HCT116 (cell line): ENCODE measurements at regions not wholly inside any gene's neighbourhood (a gene's known extent, or its start where the extent isn't known, plus 50 kb on each side); places are given as distances from the start of the nearest gene placed in this dataset.

Experiments used
- ATAC-seq: fragments of 200-7000 bp; cut with Tn5 transposase; 2 replicates; pipeline ENCODE4 v1.9.1; 2020; ENCODE audit warnings: mild to moderate bottlenecking, moderate library complexity
- BruUV-seq: library from RNA; stranded (reverse); fragments of 400-500 nt; replicated peaks from 2 replicates; lab custom pipeline; 2021; lab: Mats Ljungman, UMichigan
- CTCF ChIA-PET: fragments of 300-600 bp; sonication (Branson Sonifier 250); formaldehyde crosslinking; loops from one replicate; lab custom pipeline; 2021; ENCODE audit warnings: antibody characterized with exemption; lab: Charles Lee
- POLR2A ChIA-PET: fragments of 300-600, 350-600 bp; sonication (Branson Sonifier 250); formaldehyde crosslinking; loops from one replicate; lab custom pipeline; 2021; ENCODE audit warnings: antibody characterized with exemption; lab: Charles Lee
- RAD21 ChIA-PET, 2 experiments: fragments of 300-600 bp; sonication (Branson Sonifier 250); formaldehyde crosslinking; loops; one replicate each; lab custom pipeline; 2023; ENCODE audit warnings: low total read pairs in 2 of 2; ENCODE audit not compliant: uncharacterized antibody in 2 of 2, unreplicated experiment in 2 of 2, low non-redundant PET in 1 of 2; lab: Charles Lee
- DNase-seq: peaks from one replicate; pipeline ENCODE4 v3.0.0-alpha.2; 2010; ENCODE audit warnings: low read depth, low spot score
- H2AFZ ChIP-seq: fragments of 200-600 bp; shearing (Covaris generic), sonication (generic); 2 replicates; pipeline ENCODE4 v1.6.1; 2017; ENCODE audit warnings: low read depth, mixed run types, mixed read lengths, antibody characterized with exemption, low read length; ENCODE audit not compliant: poor library complexity, severe bottlenecking
- H3K27ac ChIP-seq: 2 replicates; pipeline ENCODE4 v1.5.1; 2012; ENCODE audit warnings: low read depth, low read length
- H3K27me3 ChIP-seq: fragments of 200-600 bp; sonication (generic); 2 replicates; pipeline ENCODE4 v1.6.1; 2016; ENCODE audit warnings: mixed run types, low read length, mixed read lengths; ENCODE audit not compliant: insufficient read depth
- H3K36me3 ChIP-seq, 2 experiments: fragments of 200-500 bp in 1 of 2; fragments of 200-600 bp in 1 of 2; sonication (Bioruptor generic) in 1 of 2; sonication (generic) in 1 of 2; 2 replicates each; pipeline versions ENCODE4 v1.5.1 to v1.6.1; 2014 to 2016; ENCODE audit warnings: low read length in 2 of 2, inconsistent platforms in 1 of 2, mixed read lengths in 1 of 2, mixed run types in 1 of 2; ENCODE audit not compliant: insufficient read depth in 2 of 2, control insufficient read depth in 1 of 2
- H3K4me1 ChIP-seq, 2 experiments: fragments of 200-600 bp in 1 of 2; sonication (generic) in 1 of 2; 2 replicates each; pipeline versions ENCODE4 v1.5.1 to v1.6.1; 2012 to 2017; ENCODE audit warnings: low read length in 2 of 2, inconsistent platforms in 1 of 2, mild to moderate bottlenecking in 1 of 2, mixed read lengths in 1 of 2, mixed run types in 1 of 2, moderate library complexity in 1 of 2; ENCODE audit not compliant: insufficient read depth in 2 of 2, control insufficient read depth in 1 of 2
- H3K4me2 ChIP-seq: fragments of 200-600 bp; sonication (generic); 2 replicates; pipeline ENCODE4 v1.6.1; 2017; ENCODE audit warnings: mixed run types, low read length, mixed read lengths
- H3K4me3 ChIP-seq, 2 experiments: fragments of 200-600 bp in 1 of 2; sonication (generic) in 1 of 2; replicated peaks in 1 of 2; 2 replicates each; pipeline ENCODE4 v1.5.1; 2011 to 2016; ENCODE audit warnings: low read length in 2 of 2, control low read depth in 1 of 2, low read depth in 1 of 2, mild to moderate bottlenecking in 1 of 2, mixed read lengths in 1 of 2, mixed run types in 1 of 2
- H3K79me2 ChIP-seq: fragments of 200-600 bp; sonication (generic); 2 replicates; pipeline ENCODE4 v1.6.1; 2017; ENCODE audit warnings: mild to moderate bottlenecking, mixed run types, low read length, moderate library complexity, mixed read lengths; ENCODE audit not compliant: insufficient read depth
- H3K9ac ChIP-seq: fragments of 200-600 bp; sonication (generic); 2 replicates; pipeline ENCODE4 v1.6.1; 2016; ENCODE audit warnings: low read length, mixed read lengths
- H3K9me2 ChIP-seq: fragments of 200-600 bp; sonication (generic), shearing (Covaris generic); 2 replicates; pipeline ENCODE4 v1.6.1; 2017; ENCODE audit warnings: mixed run types, mild to moderate bottlenecking, moderate library complexity; ENCODE audit not compliant: insufficient read depth
- H3K9me3 ChIP-seq, 2 experiments: fragments of 200-500 bp in 1 of 2; fragments of 200-600 bp in 1 of 2; sonication (Bioruptor generic) in 1 of 2; sonication (generic) in 1 of 2; 2 replicates each; pipeline ENCODE4 v1.6.1; 2014 to 2017; ENCODE audit warnings: low read length in 2 of 2, mixed read lengths in 2 of 2, inconsistent platforms in 1 of 2, low read depth in 1 of 2, mild to moderate bottlenecking in 1 of 2, mixed run types in 1 of 2, moderate library complexity in 1 of 2; ENCODE audit not compliant: control insufficient read depth in 1 of 2, insufficient read depth in 1 of 2
- H4K20me1 ChIP-seq: fragments of 200-600 bp; sonication (generic), shearing (Covaris generic); 2 replicates; pipeline ENCODE4 v1.6.1; 2017; ENCODE audit warnings: mixed run types, mild to moderate bottlenecking, moderate library complexity; ENCODE audit not compliant: insufficient read depth
- ATF3 ChIP-seq: IDR thresholded peaks from 2 replicates; pipeline ENCODE4 v1.6.1; 2012
- CBX3 ChIP-seq: IDR thresholded peaks from 2 replicates; pipeline ENCODE4 v1.6.1; 2012; ENCODE audit warnings: low read depth
- CEBPB ChIP-seq: IDR thresholded peaks from 2 replicates; pipeline ENCODE4 v1.6.1; 2012; ENCODE audit warnings: low read depth
- CTCF ChIP-seq, 3 experiments: fragments of 200-600 bp in 1 of 3; sonication (generic) in 1 of 3; IDR thresholded peaks in 2 of 3; conservative IDR thresholded peaks in 1 of 3; 2 replicates each; pipeline ENCODE4 v1.5.1; 2012 to 2017; ENCODE audit warnings: low read depth in 2 of 3, low read length in 2 of 3, antibody characterized with exemption in 1 of 3, borderline replicate concordance in 1 of 3, control low read depth in 1 of 3, mild to moderate bottlenecking in 1 of 3, mixed read lengths in 1 of 3, mixed run types in 1 of 3, moderate library complexity in 1 of 3; ENCODE audit not compliant: insufficient read depth in 1 of 3
- EZH2 ChIP-seq: fragments of 200-600 bp; sonication (generic); IDR thresholded peaks from 2 replicates; pipeline ENCODE4 v1.6.1; 2017; ENCODE audit warnings: antibody characterized with exemption, mixed run types
- MAX ChIP-seq: IDR thresholded peaks from 2 replicates; pipeline ENCODE4 v1.6.1; 2012
- POLR2A ChIP-seq: IDR thresholded peaks from 2 replicates; pipeline ENCODE4 v1.7.0; 2011; ENCODE audit warnings: borderline replicate concordance; ENCODE audit not compliant: insufficient read depth, insufficient read length; ENCODE audit errors: extremely low read depth
- RAD21 ChIP-seq: IDR thresholded peaks from 2 replicates; pipeline ENCODE4 v1.6.1; 2012; ENCODE audit warnings: low read depth, mild to moderate bottlenecking
- REST ChIP-seq: IDR thresholded peaks from 2 replicates; pipeline ENCODE4 v1.6.1; 2012; ENCODE audit warnings: low read depth
- SIN3A ChIP-seq: IDR thresholded peaks from 2 replicates; pipeline ENCODE4 v1.6.1; 2012; ENCODE audit warnings: low read depth
- SRF ChIP-seq: IDR thresholded peaks from 2 replicates; pipeline ENCODE4 v1.6.1; 2012; ENCODE audit warnings: low read depth
- TCF7L2 ChIP-seq: IDR thresholded peaks from 2 replicates; pipeline ENCODE4 v1.7.0; 2011; ENCODE audit warnings: borderline replicate concordance, inconsistent platforms; ENCODE audit not compliant: insufficient read depth, insufficient read length; ENCODE audit errors: extremely low read depth
- ZBTB33 ChIP-seq: IDR thresholded peaks from 2 replicates; pipeline ENCODE4 v1.6.1; 2011; ENCODE audit warnings: mild to moderate bottlenecking, low read length, moderate library complexity; ENCODE audit not compliant: insufficient replicate concordance; ENCODE audit errors: extremely low read depth
- ZFX ChIP-seq: fragments of 450-650 bp; IDR thresholded peaks from 2 replicates; pipeline ENCODE4 v1.6.1; 2017
- ZNF274 ChIP-seq: fragments of 200-500 bp; sonication (Bioruptor generic); IDR thresholded peaks from 2 replicates; pipeline ENCODE4 v1.6.1; 2014; ENCODE audit warnings: mild to moderate bottlenecking, low read depth, low read length, inconsistent platforms
- intact Hi-C: fragments of 100-400 bp; cut with micrococcal nuclease; formaldehyde crosslinking; loops from 2 replicates; pipeline ENCODE4 v1.10.0; 2022

- TF ChIP-seq EZH2, result no peak
- TF ChIP-seq ZBTB33, result no peak
- TF ChIP-seq ZFX, result no peak
- TF ChIP-seq SRF, result no peak
- no peak for TF ChIP-seq ZNF274
- TF ChIP-seq TCF7L2, result no peak
- TF ChIP-seq CBX3, result no peak
- no peak for TF ChIP-seq MAX
- TF ChIP-seq REST, result no peak
- no peak for TF ChIP-seq POLR2A
- no peak for TF ChIP-seq ATF3
- TF ChIP-seq SIN3A, result no peak
- TF ChIP-seq RAD21, result no peak
- no peak for TF ChIP-seq CEBPB
- TF ChIP-seq CTCF (IDR thresholded peaks at IDR 0.05 in 2 of 3, conservative IDR thresholded peaks at IDR 0.05 in 1 of 3; ENCODE audit: borderline replicate concordance in 1 of 3, insufficient read depth in 1 of 3, low read depth in 2 of 3, low read length in 2 of 3), result no peak
- intact Hi-C loops, result no loop called here
- no peak overlapping the region for H3K4me2 ChIP-seq
- H3K4me1 ChIP-seq, result no peaks in the 10 kb centered on the region
- H3K27ac ChIP-seq, result no peak overlapping the region
- no peak overlapping the region for H2AFZ ChIP-seq
- H3K27me3 ChIP-seq, result no peaks in the 10 kb centered on the region
- no peak overlapping the region for H3K9ac ChIP-seq
- ChIA-PET CTCF (no interaction called here), RAD21 (no interaction called here), POLR2A (no interaction called here)
- H3K9me3 ChIP-seq, result no peaks in the 10 kb centered on the region
- no peaks in the 10 kb centered on the region for H3K9me2 ChIP-seq
- H3K36me3 ChIP-seq, result no peaks in the 10 kb centered on the region
- ATAC-seq (no peak), DNase-seq (no peak)
- no peaks in the 10 kb centered on the region for H3K79me2 ChIP-seq
- no peaks in the 10 kb centered on the region for H4K20me1 ChIP-seq
- no peak overlapping the region for H3K4me3 ChIP-seq
- no TSS peak for BruUV-seq
These were observed 243.0 kb upstream of the FSTL5 start for GRCh38 chr4:162406637-162407365.
